HG03457 (cell line): ENCODE measurements at regions not wholly inside any gene's neighbourhood (a gene's known extent, or its start where the extent isn't known, plus 50 kb on each side); places are given as distances from the start of the nearest gene placed in this dataset.
"Not testable (repeated sequence)": the region's sequence is repeated elsewhere in the genome, so short reads cannot be mapped to it uniquely, and the experiment has no call there.

Experiments
- ATAC-seq: cut with Tn5 transposase; IDR thresholded peaks from one replicate; pipeline ENCODE4 v1.9.1; 2021; ENCODE audit warnings: moderate number of reproducible peaks; ENCODE audit not compliant: unreplicated experiment

DNA sequence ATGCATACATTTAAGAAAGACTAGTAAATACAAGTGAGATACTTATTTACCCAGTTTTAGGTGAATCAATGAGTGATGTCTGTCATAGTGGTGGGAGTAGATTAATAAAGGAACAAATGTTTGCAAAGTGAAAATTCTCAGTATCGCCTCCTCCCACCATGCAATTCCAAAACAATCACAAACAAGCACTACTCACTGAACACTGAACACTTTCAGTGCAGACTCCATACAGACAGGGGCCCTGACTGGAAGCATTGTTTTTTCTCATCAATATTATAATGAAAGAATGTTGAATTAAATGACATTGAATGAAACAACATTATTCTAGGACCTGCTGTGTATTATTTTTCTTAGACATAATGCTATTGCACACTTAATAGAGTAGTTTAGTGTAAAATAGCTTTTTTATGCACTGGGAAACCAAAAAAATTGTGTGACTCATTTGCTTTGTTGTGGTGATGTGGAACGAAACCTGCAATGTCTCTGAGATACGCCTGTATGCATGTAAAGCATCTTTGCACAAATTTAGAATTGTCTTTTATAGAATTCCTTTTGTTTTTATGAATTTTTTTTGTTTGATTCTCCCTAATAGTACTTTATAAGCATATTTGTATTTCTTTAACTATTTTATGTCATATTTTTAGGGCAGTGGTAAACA lies 317.5 kb downstream of the UTRN start:
- no peak for ATAC-seq

- ATAC-seq, result no peak
Observed at GRCh38 chr6:144606083-144606482, 320.9 kb downstream of the UTRN start.

- no peak for ATAC-seq
Observed at GRCh38 chr6:144607998-144608735, 323.0 kb downstream of the UTRN start.

DNA sequence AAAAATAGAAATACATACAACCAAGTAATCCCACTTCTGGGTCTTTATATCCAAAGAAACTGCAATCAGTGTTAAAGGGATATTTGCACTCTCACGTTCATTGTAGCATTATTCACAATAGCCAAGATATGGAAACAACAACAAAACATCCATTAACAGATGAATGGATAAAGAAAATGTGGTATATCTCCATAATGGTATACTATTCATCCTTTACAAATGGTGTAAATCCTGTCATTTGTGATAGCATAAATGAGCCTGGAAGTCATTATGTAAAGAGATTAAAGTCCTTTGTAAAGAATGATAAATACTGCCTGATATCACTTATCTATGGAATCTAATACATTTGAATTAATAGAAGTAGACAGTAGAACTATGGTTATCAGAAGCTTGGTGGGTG lies 327.7 kb downstream of the UTRN start:
- no peak for ATAC-seq

GRCh38 chr6:144613859-144614258 lies 328.7 kb downstream of the UTRN start:
- ATAC-seq, result no peak

GRCh38 chr6:144615870-144616269 lies 330.7 kb downstream of the UTRN start:
- no peak for ATAC-seq

GRCh38 chr6:144617191-144617590 lies 332.1 kb downstream of the UTRN start:
- no peak for ATAC-seq

GRCh38 chr6:144617708-144618107 lies 332.6 kb downstream of the UTRN start:
- no peak for ATAC-seq

DNA sequence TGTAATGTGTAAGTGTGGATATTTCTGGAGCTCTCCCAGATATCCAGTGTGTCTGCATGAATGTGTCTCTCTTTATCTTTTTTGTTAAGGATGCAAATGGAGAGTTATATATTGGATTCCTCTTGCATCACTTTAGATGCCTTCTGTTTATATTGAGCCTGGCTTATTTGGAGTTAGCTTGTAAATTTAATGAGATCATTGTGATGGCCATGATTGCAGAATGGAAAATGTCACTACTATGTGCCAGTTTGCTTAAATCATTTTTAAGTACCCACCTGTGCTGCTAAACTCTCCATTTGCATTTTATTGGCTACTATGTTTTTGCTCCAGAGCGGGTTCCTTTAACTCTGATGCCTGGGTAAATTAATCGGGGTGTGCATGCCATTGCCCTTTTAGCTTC lies 334.8 kb downstream of the UTRN start:
- ATAC-seq, result no peak

DNA sequence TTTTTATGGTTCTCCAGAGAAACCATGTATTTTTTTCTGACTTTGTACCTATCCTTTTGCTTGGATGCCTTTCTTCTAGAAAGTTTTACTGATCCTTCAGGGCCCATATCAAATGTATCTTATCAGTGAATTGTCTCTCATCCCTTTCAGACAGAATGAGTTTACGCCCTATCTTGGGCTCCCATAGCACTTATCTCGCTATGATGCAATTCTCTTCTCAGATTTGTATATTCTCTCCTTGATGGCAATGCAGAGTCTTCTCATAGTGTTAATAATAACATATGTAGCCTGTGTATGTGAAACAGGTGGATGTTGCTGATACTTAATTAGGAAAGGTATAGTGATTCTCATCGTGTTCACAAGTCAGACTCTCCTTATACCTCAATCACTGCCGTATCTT lies 336.2 kb downstream of the UTRN start:
- ATAC-seq, result no peak

GRCh38 chr6:144624246-144624645 lies 339.1 kb downstream of the UTRN start:
- ATAC-seq, result no peak

GRCh38 chr6:144624716-144625115 lies 339.6 kb downstream of the UTRN start:
- ATAC-seq, result no peak

- no peak for ATAC-seq
Observed at GRCh38 chr6:144630857-144631256, 345.7 kb downstream of the UTRN start.

DNA sequence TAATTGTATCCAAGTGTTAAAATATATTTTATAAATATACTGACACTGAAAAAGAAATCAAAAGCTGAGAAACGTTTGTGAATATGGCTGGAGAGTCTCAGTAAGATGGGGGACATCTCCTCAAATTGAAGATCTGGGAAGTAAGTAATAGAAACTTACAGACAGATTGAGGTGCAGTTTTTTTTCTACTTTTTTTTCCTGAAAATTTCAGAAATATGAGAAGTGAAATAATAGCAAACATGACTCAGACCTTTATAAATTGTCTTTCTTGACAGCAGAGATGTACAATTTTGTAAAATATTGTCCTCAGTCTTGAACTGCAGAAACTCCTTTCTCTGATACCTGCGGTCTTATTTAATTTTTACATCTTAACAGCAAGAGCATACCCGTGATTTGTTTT lies 347.1 kb downstream of the UTRN start:
- ATAC-seq, result no peak

GRCh38 chr6:144633886-144634285 lies 348.8 kb downstream of the UTRN start:
- ATAC-seq, result no peak

- no peak for ATAC-seq
Observed at GRCh38 chr6:144634371-144634770, 349.2 kb downstream of the UTRN start.

- ATAC-seq, result no peak
Observed at GRCh38 chr6:144635051-144635450, 349.9 kb downstream of the UTRN start.

DNA sequence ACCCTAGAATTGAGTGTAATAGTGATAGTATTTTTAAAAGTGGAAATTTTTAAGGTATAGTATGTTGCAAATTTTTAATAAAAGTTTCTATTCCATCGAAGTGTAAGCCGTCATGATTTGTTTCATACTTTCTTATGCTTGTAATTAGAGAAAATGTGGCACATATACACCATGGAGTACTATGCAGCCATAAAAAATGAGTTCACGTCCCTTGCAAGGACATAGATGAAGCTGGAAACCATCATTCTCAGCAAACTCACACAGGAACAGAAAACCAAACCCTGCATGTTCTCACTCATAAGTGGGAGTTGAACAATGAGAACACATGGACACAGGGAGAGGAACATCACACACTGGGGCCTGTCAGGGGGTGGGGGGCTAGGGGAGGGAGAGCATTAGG lies 350.9 kb downstream of the UTRN start:
- not testable (repeated sequence) for ATAC-seq

DNA sequence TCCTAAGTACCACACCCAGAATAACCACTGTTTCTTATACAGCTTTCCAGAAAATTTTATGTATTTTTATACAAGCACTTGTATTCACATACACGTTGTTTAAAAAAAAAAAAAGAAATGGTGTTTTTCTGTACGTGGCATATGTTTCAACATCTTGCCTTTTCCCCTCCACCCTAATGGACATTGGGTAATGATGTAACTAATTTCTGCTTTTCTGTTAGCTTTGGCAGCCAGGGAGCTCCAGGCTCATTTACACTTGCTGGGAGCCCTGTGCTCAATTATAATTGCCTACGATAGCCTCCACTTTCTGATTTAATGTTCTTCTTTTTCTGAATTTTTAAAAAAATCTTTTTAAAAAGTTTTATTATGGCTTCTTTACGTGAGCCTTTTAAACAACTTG lies 352.4 kb downstream of the UTRN start:
- no peak for ATAC-seq

GRCh38 chr6:144639654-144640053 lies 354.5 kb downstream of the UTRN start:
- ATAC-seq, result no peak

DNA sequence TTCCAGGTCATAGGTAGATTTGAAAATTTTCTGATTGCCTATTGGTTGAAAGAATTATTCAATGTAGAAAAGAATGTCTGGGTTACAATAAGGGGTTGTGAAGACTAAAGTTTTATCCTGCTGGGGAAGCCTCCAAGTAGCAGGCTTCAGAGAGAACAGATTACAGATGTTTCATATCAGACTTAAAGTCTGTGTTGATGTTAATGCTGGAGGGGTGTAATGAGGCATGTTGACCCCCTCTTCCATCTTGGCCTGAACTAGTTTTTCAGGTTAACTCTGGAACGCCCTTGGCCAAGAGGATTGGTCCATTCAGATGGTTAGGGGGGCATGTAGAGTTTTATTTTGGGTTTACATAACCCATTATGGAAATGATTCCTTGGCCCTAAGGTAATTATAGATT lies 356.2 kb downstream of the UTRN start:
- ATAC-seq, result no peak

GRCh38 chr6:144644776-144645175 lies 359.6 kb downstream of the UTRN start:
- no peak for ATAC-seq
